H9 (cell line): ENCODE measurements at regions not wholly inside any gene's neighbourhood (a gene's known extent, or its start where the extent isn't known, plus 50 kb on each side); places are given as distances from the start of the nearest gene placed in this dataset.

Experiments
- DNase-seq: peaks from one replicate; pipeline ENCODE4 v3.0.0-alpha.2; 2017
- H2AFZ ChIP-seq: one replicate; pipeline ENCODE4 v1.6.1; 2013; ENCODE audit warnings: mild to moderate bottlenecking, low read length, control low read depth, moderate library complexity
- H2AK5ac ChIP-seq: 2 replicates; pipeline ENCODE4 v1.6.1; 2013; ENCODE audit warnings: low read length, control low read depth, mixed read lengths; ENCODE audit not compliant: insufficient read length
- H2BK120ac ChIP-seq: one replicate; pipeline ENCODE4 v1.6.1; 2013; ENCODE audit warnings: low read depth, mild to moderate bottlenecking, low read length, control low read depth, inconsistent platforms; ENCODE audit not compliant: poor library complexity, severe bottlenecking
- H2BK12ac ChIP-seq: 2 replicates; pipeline ENCODE4 v1.6.1; 2013; ENCODE audit warnings: low read length, control low read depth, mixed read lengths, low read depth; ENCODE audit not compliant: insufficient read length
- H2BK15ac ChIP-seq: 2 replicates; pipeline ENCODE4 v1.6.1; 2013; ENCODE audit warnings: low read depth, low read length, control low read depth
- H2BK20ac ChIP-seq: one replicate; pipeline ENCODE4 v1.6.1; 2013; ENCODE audit warnings: low read depth, mild to moderate bottlenecking, low read length, control low read depth, inconsistent platforms; ENCODE audit not compliant: poor library complexity, severe bottlenecking
- H2BK5ac ChIP-seq: 2 replicates; pipeline ENCODE4 v1.6.1; 2013; ENCODE audit warnings: low read length, control low read depth, mixed read lengths; ENCODE audit not compliant: insufficient read length
- H3K14ac ChIP-seq: 2 replicates; pipeline ENCODE4 v1.6.1; 2013; ENCODE audit warnings: low read length, control low read depth; ENCODE audit not compliant: insufficient read depth
- H3K18ac ChIP-seq: 2 replicates; pipeline ENCODE4 v1.6.1; 2013; ENCODE audit warnings: low read depth, mild to moderate bottlenecking, mixed read lengths, low read length, control low read depth; ENCODE audit not compliant: insufficient read length
- H3K23ac ChIP-seq: 2 replicates; pipeline ENCODE4 v1.6.1; 2013; ENCODE audit warnings: low read length, control low read depth, mixed read lengths, low read depth; ENCODE audit not compliant: insufficient read length
- H3K23me2 ChIP-seq: 2 replicates; pipeline ENCODE4 v1.6.1; 2013; ENCODE audit warnings: low read depth, mild to moderate bottlenecking, mixed read lengths, low read length, control low read depth; ENCODE audit not compliant: insufficient read length, poor library complexity, severe bottlenecking
- H3K27ac ChIP-seq: 2 replicates; pipeline ENCODE4 v1.5.1; 2013; ENCODE audit warnings: low read length, control low read depth, mixed read lengths, low read depth; ENCODE audit not compliant: insufficient read length
- H3K27me3 ChIP-seq: 2 replicates; pipeline ENCODE4 v1.6.1; 2013; ENCODE audit warnings: low read length, control low read depth, inconsistent platforms; ENCODE audit not compliant: insufficient read depth
- H3K4ac ChIP-seq: 2 replicates; pipeline ENCODE4 v1.6.1; 2013; ENCODE audit warnings: low read depth, mild to moderate bottlenecking, control low read depth, inconsistent platforms, low read length, moderate library complexity
- H3K4me1 ChIP-seq: 2 replicates; pipeline ENCODE4 v1.6.1; 2013; ENCODE audit warnings: low read length, control low read depth, inconsistent platforms; ENCODE audit not compliant: insufficient read depth
- H3K4me2 ChIP-seq: 2 replicates; pipeline ENCODE4 v1.6.1; 2013; ENCODE audit warnings: low read length, control low read depth, mixed read lengths; ENCODE audit not compliant: insufficient read length, insufficient read depth
- H3K56ac ChIP-seq: 2 replicates; pipeline ENCODE4 v1.6.1; 2013; ENCODE audit warnings: low read depth, mild to moderate bottlenecking, mixed read lengths, low read length, control low read depth; ENCODE audit not compliant: insufficient read length
- H3K79me1 ChIP-seq: 2 replicates; pipeline ENCODE4 v1.6.1; 2013; ENCODE audit warnings: low read depth, mild to moderate bottlenecking, moderate library complexity, low read length, control low read depth, inconsistent platforms; ENCODE audit not compliant: insufficient read depth, poor library complexity, severe bottlenecking
- H3K79me2 ChIP-seq: 2 replicates; pipeline ENCODE4 v1.6.1; 2013; ENCODE audit warnings: low read length, control low read depth, inconsistent platforms; ENCODE audit not compliant: insufficient read depth
- H3K9ac ChIP-seq: 2 replicates; pipeline ENCODE4 v1.6.1; 2013; ENCODE audit warnings: low read length, control low read depth, mixed read lengths; ENCODE audit not compliant: insufficient read length; ENCODE audit errors: extremely low read depth
- H3K9me3 ChIP-seq: one replicate; pipeline ENCODE4 v1.6.1; 2013; ENCODE audit warnings: low read depth, low read length, inconsistent platforms; ENCODE audit not compliant: control insufficient read depth
- H3T11ph ChIP-seq: one replicate; pipeline ENCODE4 v1.6.1; 2013; ENCODE audit warnings: mild to moderate bottlenecking, low read length, control low read depth, inconsistent platforms
- H4K20me1 ChIP-seq: one replicate; pipeline ENCODE4 v1.6.1; 2013; ENCODE audit not compliant: control insufficient read depth, insufficient read length, insufficient read depth
- H4K5ac ChIP-seq: 2 replicates; pipeline ENCODE4 v1.6.1; 2013; ENCODE audit warnings: low read depth, mild to moderate bottlenecking, mixed read lengths, low read length, control low read depth; ENCODE audit not compliant: insufficient read length
- H4K8ac ChIP-seq: replicated peaks from 2 replicates; pipeline ENCODE4 v1.6.1; 2013; ENCODE audit warnings: low read length, control low read depth, mixed read lengths, low read depth; ENCODE audit not compliant: insufficient read length
- H4K91ac ChIP-seq: 2 replicates; pipeline ENCODE4 v1.6.1; 2013; ENCODE audit warnings: low read depth, mild to moderate bottlenecking, moderate library complexity, mixed read lengths, low read length, control low read depth; ENCODE audit not compliant: insufficient read length
- H3K27ac Mint-ChIP-seq, 3 experiments: 2 replicates in 2 of 3; 3 replicates in 1 of 3; pipeline ENCODE4 v1.8.0; 2020 to 2021; ENCODE audit warnings: mixed read lengths in 3 of 3, mild to moderate bottlenecking in 1 of 3, moderate library complexity in 1 of 3
- H3K27me3 Mint-ChIP-seq: 2 replicates; pipeline ENCODE4 v1.8.0; 2021; ENCODE audit warnings: low read depth, mild to moderate bottlenecking, moderate library complexity, mixed read lengths
- H3K36me3 Mint-ChIP-seq, 3 experiments: 2 replicates in 2 of 3; 3 replicates in 1 of 3; pipeline ENCODE4 v1.8.0; 2020 to 2021; ENCODE audit warnings: low read depth in 3 of 3, mixed read lengths in 3 of 3; ENCODE audit not compliant: insufficient read depth in 1 of 3
- H3K4me1 Mint-ChIP-seq, 2 experiments: 2 replicates each; pipeline ENCODE4 v1.8.0; 2020; ENCODE audit warnings: mixed read lengths in 2 of 2
- H3K4me3 Mint-ChIP-seq, 2 experiments: 2 replicates in 1 of 2; 3 replicates in 1 of 2; pipeline ENCODE4 v1.8.0; 2020 to 2021; ENCODE audit warnings: mild to moderate bottlenecking in 2 of 2, mixed read lengths in 2 of 2, moderate library complexity in 1 of 2
- H3K9me3 Mint-ChIP-seq, 2 experiments: 2 replicates in 1 of 2; 3 replicates in 1 of 2; pipeline ENCODE4 v1.8.0; 2020; ENCODE audit warnings: mild to moderate bottlenecking in 2 of 2, mixed read lengths in 2 of 2, moderate library complexity in 1 of 2
- TF ChIP-seq, protein P1 (sequence below): fragments of 200-600 bp; sonication (generic); conservative IDR thresholded peaks from 3 replicates; pipeline ENCODE4 v1.8.0; 2021; ENCODE audit warnings: antibody characterized with exemption, mild to moderate bottlenecking

DNA sequence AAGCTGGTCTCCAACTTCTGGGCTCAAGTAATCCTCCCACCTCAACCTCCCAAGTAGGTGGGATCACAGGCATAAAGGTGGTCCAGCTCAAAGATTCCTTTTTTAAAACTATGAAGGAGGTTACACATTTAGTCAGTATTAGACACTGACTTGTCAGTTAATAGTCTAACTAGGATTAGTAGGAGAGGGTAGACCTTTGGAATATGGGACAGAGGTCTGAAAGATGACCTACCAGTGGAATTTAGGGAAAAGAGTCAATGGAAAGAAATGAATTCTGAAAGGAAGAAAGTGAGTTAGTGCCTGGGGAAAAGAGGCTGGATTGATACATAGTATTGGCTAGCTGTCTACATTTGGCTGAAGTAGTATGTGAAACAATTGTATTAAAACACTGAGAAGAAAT, 220.7 kb downstream of the MZT1 start:
- Histone ChIP-seq H3K27ac (no peak overlapping the region), H3K9ac (no peak overlapping the region), H2BK120ac (no peak overlapping the region), H4K20me1 (no peaks in the 10 kb centered on the region), H3K14ac (no peak overlapping the region), H2BK15ac (no peak overlapping the region), H4K8ac (no peak overlapping the region), H3K27me3 (no peaks in the 10 kb centered on the region), H2BK20ac (no peak overlapping the region), H3T11ph (no peak overlapping the region), H3K4me2 (no peak overlapping the region), H3K56ac (no peak overlapping the region), H2BK5ac (no peak overlapping the region), H3K79me2 (no peaks in the 10 kb centered on the region), H3K23ac (no peak overlapping the region), H3K4ac (no peak overlapping the region), H3K4me1 (no peaks in the 10 kb centered on the region), H3K79me1 (no peaks in the 10 kb centered on the region), H3K9me3 (no peaks in the 10 kb centered on the region), H3K23me2 (no peaks in the 10 kb centered on the region), H2AK5ac (no peak overlapping the region), H4K5ac (no peak overlapping the region), H3K18ac (no peak overlapping the region), H2AFZ (no peak overlapping the region), H4K91ac (no peak overlapping the region), H2BK12ac (no peak overlapping the region)
- H3K9me3 Mint-ChIP-seq, result no peaks in the 10 kb centered on the region
- TF ChIP-seq, protein P1, sequence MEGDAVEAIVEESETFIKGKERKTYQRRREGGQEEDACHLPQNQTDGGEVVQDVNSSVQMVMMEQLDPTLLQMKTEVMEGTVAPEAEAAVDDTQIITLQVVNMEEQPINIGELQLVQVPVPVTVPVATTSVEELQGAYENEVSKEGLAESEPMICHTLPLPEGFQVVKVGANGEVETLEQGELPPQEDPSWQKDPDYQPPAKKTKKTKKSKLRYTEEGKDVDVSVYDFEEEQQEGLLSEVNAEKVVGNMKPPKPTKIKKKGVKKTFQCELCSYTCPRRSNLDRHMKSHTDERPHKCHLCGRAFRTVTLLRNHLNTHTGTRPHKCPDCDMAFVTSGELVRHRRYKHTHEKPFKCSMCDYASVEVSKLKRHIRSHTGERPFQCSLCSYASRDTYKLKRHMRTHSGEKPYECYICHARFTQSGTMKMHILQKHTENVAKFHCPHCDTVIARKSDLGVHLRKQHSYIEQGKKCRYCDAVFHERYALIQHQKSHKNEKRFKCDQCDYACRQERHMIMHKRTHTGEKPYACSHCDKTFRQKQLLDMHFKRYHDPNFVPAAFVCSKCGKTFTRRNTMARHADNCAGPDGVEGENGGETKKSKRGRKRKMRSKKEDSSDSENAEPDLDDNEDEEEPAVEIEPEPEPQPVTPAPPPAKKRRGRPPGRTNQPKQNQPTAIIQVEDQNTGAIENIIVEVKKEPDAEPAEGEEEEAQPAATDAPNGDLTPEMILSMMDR, result no peak
- H3K4me1 Mint-ChIP-seq, result peaks cover 3 to 5% of the 10 kb centered on the region in 2 experiments; a peak in 3 of 4 replicates
- H3K4me3 Mint-ChIP-seq, result no peak overlapping the region
- no peaks in the 10 kb centered on the region for H3K27me3 Mint-ChIP-seq
- DNase-seq, result no peak
- H3K27ac Mint-ChIP-seq, result no peak overlapping the region
- H3K36me3 Mint-ChIP-seq, result no peaks in the 10 kb centered on the region
